Thymus (tissue), 11 donors: ENCODE measurements at regions not wholly inside any gene's neighbourhood (a gene's known extent, or its start where the extent isn't known, plus 50 kb on each side); places are given as distances from the start of the nearest gene placed in this dataset.
"Not testable (repeated sequence)": the region's sequence is repeated elsewhere in the genome, so short reads cannot be mapped to it uniquely, and the experiment has no call there.

Experiments
- DNase-seq, 9 donors: peaks; one replicate each; pipeline ENCODE4 v3.0.0-alpha.2; 2013; ENCODE audit warnings: low spot score in 9 of 9, low read depth in 6 of 9, missing footprints in 1 of 9
- H3K27ac ChIP-seq, 2 donors: one replicate each; pipeline ENCODE4 v1.5.1; 2013; ENCODE audit warnings: control low read depth in 1 of 2, low read depth in 1 of 2, low read length in 1 of 2, mild to moderate bottlenecking in 1 of 2, moderate library complexity in 1 of 2
- H3K27me3 ChIP-seq, 2 donors: one replicate each; pipeline ENCODE4 v1.5.1; 2013; ENCODE audit warnings: low read length in 1 of 2; ENCODE audit not compliant: control insufficient read depth in 2 of 2, insufficient read depth in 1 of 2
- H3K36me3 ChIP-seq, 2 donors: one replicate each; pipeline ENCODE4 v1.5.1; 2013; ENCODE audit warnings: low read length in 1 of 2, mild to moderate bottlenecking in 1 of 2, moderate library complexity in 1 of 2; ENCODE audit not compliant: control insufficient read depth in 2 of 2, insufficient read depth in 2 of 2
- H3K4me1 ChIP-seq, 2 donors: one replicate each; pipeline ENCODE4 v1.5.1; 2013; ENCODE audit warnings: low read length in 2 of 2; ENCODE audit not compliant: control insufficient read depth in 2 of 2, insufficient read depth in 2 of 2
- H3K4me3 ChIP-seq, 2 donors: one replicate each; pipeline ENCODE4 v1.5.1; 2013; ENCODE audit warnings: low read length in 2 of 2, control low read depth in 1 of 2, mild to moderate bottlenecking in 1 of 2
- H3K9me3 ChIP-seq, 2 donors: one replicate each; pipeline ENCODE4 v1.5.1; 2013; ENCODE audit warnings: low read length in 1 of 2, mild to moderate bottlenecking in 1 of 2; ENCODE audit not compliant: control insufficient read depth in 2 of 2, insufficient read depth in 1 of 2
- WGBS: extraction: QIAGEN DNeasy Blood & Tissue Kit; methylation state at CpG from one replicate; pipeline ENCODE4 v1.1.7; 2013; 5-methylcytosine and 5-hydroxymethylcytosine counted together
- donor health status: healthy.

DNA sequence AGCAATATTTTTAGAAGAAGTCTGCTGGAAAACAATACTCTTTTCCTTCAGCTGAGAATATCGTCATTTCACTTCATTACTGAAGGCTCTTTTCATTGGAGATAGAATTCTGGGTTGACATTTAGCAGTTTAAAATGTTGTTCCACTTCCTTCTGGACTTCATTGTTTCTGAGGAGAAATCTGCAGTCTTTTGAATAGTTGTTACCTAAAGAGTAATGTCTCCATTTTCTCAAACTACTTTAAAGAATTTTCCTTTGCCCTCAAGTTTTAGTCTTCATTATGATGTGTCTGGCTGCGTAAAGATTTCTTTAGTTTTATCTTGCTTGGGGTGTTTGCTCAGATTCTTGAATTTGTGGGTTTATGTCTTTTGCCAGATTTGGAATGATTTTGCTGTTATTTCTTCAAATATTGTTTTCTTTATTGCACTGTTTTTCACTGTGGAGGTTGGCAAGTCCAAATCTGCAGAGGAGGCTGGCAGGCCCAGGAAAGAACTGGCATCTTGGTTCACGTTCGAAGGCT lies 136.3 kb downstream of the DNAJB6 start:
- Histone ChIP-seq H3K36me3 (no peaks in the 10 kb centered on the region), H3K9me3 (peaks cover 0 to 10% of the 10 kb centered on the region in 2 donors), H3K27ac (no peak overlapping the region), H3K4me3 (no peak overlapping the region), H3K27me3 (peaks cover 0 to 2% of the 10 kb centered on the region in 2 donors), H3K4me1 (peaks cover 0 to 2% of the 10 kb centered on the region in 2 donors)
- WGBS: 83% methylated on average over 4 of the region's 4 CpGs
- DNase-seq: no peak

DNA sequence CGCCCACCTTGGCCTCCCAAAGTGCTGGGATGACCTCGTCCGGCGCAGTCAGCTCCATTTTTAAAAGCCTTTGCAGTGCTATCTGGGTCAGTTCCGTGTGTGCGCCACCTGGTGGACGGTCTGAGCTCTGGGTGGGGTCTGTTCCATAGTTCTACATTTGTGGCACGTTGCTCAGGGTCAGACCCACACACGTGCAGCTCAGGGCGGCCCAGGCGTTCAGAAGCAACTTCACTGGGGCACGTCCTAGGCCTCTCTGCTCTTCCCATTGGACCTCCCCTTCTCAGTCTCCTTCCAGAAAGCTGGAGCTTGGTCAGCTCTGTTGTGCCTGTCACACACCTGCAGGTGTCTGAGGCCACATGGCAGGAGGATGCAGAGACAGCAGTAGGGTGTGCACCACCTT lies 137.9 kb downstream of the DNAJB6 start:
- Histone ChIP-seq H3K9me3 (peaks cover 0 to 10% of the 10 kb centered on the region in 2 donors), H3K27ac (no peak overlapping the region), H3K4me1 (peaks cover 0 to 2% of the 10 kb centered on the region in 2 donors), H3K4me3 (no peak overlapping the region), H3K27me3 (peaks cover 0 to 2% of the 10 kb centered on the region in 2 donors), H3K36me3 (no peaks in the 10 kb centered on the region)
- 52% methylated on average over 12 of the region's 12 CpGs for WGBS
- DNase-seq: peak in 2 of 9 donors; percentile 21 to 34

DNA sequence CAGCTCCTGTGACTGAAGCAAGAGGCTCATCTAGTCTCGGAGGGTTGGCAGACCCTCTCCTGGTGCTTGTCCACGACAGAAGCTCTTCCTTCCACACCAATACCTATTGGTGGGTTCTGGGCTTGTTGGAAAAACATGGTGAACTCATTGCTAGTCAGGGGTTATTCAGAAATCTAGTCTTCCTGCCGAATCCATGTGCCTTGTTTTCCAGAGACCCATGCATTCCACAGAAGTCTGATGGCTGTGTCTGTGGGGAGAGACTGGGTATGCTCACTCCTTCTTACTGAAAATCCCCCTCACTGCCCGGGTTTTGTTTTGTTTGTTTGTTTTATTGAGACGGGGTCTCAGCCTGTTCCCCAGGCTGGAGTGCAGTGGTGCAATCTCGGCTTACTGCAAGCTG lies 138.3 kb downstream of the DNAJB6 start:
- peaks cover 0 to 2% of the 10 kb centered on the region in 2 donors for H3K27me3 ChIP-seq
- no peak overlapping the region for H3K4me3 ChIP-seq
- H3K27ac ChIP-seq: no peak overlapping the region
- no peaks in the 10 kb centered on the region for H3K36me3 ChIP-seq
- WGBS: 83% methylated on average over 6 of the region's 6 CpGs
- peaks cover 0 to 10% of the 10 kb centered on the region in 2 donors for H3K9me3 ChIP-seq
- H3K4me1 ChIP-seq: peaks cover 0 to 2% of the 10 kb centered on the region in 2 donors
- no peak for DNase-seq

- no peaks in the 10 kb centered on the region for H3K36me3 ChIP-seq
- H3K27ac ChIP-seq: no peak overlapping the region
- H3K9me3 ChIP-seq: peaks cover 0 to 10% of the 10 kb centered on the region in 2 donors
- no peak overlapping the region for H3K4me3 ChIP-seq
- 90% methylated on average over 10 of the region's 10 CpGs for WGBS
- peaks cover 0 to 2% of the 10 kb centered on the region in 2 donors for H3K27me3 ChIP-seq
- no peak for DNase-seq
- H3K4me1 ChIP-seq: peaks cover 0 to 2% of the 10 kb centered on the region in 2 donors
These were observed 138.8 kb downstream of the DNAJB6 start for GRCh38 chr7:157475601-157476000.

- no peak overlapping the region for H3K4me3 ChIP-seq
- WGBS: 86% methylated on average over 8 of the region's 8 CpGs
- no peaks in the 10 kb centered on the region for H3K36me3 ChIP-seq
- DNase-seq: no peak
- peaks cover 0 to 10% of the 10 kb centered on the region in 2 donors for H3K9me3 ChIP-seq
- peaks cover 0 to 2% of the 10 kb centered on the region in 2 donors for H3K4me1 ChIP-seq
- H3K27me3 ChIP-seq: peaks cover 0 to 2% of the 10 kb centered on the region in 2 donors
- no peak overlapping the region for H3K27ac ChIP-seq
These were observed 139.4 kb downstream of the DNAJB6 start for GRCh38 chr7:157476201-157476600.

- H3K36me3 ChIP-seq: no peaks in the 10 kb centered on the region
- H3K9me3 ChIP-seq: peaks cover 0 to 7% of the 10 kb centered on the region in 2 donors
- no peak overlapping the region for H3K27ac ChIP-seq
- H3K27me3 ChIP-seq: peaks cover 0 to 2% of the 10 kb centered on the region in 2 donors
- no peak overlapping the region for H3K4me3 ChIP-seq
- peaks cover 0 to 2% of the 10 kb centered on the region in 2 donors for H3K4me1 ChIP-seq
- 89% methylated on average over 17 of the region's 17 CpGs for WGBS
- DNase-seq: no peak
These were observed 140.1 kb downstream of the DNAJB6 start for GRCh38 chr7:157476654-157477549.

DNA sequence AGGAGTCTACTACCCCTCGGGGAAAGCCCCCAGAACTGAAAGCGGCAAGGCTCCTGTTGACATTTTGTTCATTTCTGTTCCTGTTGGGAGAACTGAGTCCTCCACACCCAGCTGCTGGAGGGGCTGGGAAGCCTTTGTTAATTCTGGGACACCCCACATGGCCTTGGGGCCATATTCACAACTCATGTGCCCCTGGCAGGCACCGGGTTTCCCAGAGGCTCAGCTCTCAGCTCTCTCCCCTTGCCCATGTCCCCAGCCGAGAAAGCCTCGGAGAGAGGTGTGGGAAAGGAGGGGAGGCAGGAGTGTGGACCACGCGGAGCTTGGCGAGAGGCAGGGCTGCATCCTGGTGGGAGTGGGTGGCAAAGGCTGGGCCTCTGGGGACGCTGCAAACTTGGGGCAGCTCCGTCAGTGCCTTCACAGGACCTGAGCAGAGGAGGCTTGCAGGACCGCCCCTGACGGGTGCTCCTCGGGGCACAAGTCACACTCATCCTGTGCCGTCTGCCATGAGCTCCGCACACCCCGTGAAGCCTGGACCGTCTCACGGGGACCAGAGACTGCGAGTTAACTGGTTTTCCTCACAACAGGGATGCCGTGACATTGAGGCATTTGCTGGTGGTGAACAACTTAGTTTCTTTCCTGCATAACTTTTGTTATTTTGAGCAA lies 140.9 kb downstream of the DNAJB6 start:
- no peaks in the 10 kb centered on the region for H3K36me3 ChIP-seq
- peak in 1 of 9 donors; percentile 23 for DNase-seq
- no peaks in the 10 kb centered on the region for H3K4me1 ChIP-seq
- peaks cover 0 to 2% of the 10 kb centered on the region in 2 donors for H3K27me3 ChIP-seq
- H3K27ac ChIP-seq: no peak overlapping the region
- H3K9me3 ChIP-seq: peaks cover 0 to 2% of the 10 kb centered on the region in 2 donors
- WGBS: 85% methylated on average over 20 of the region's 20 CpGs
- H3K4me3 ChIP-seq: no peak overlapping the region

GRCh38 chr7:157478611-157479010 lies 141.8 kb downstream of the DNAJB6 start:
- H3K27me3 ChIP-seq, H3K27ac ChIP-seq, H3K4me3 ChIP-seq, H3K4me1 ChIP-seq, DNase-seq, H3K9me3 ChIP-seq, H3K36me3 ChIP-seq: not testable (repeated sequence)
- WGBS: 85% methylated on average over 13 of the region's 13 CpGs

DNA sequence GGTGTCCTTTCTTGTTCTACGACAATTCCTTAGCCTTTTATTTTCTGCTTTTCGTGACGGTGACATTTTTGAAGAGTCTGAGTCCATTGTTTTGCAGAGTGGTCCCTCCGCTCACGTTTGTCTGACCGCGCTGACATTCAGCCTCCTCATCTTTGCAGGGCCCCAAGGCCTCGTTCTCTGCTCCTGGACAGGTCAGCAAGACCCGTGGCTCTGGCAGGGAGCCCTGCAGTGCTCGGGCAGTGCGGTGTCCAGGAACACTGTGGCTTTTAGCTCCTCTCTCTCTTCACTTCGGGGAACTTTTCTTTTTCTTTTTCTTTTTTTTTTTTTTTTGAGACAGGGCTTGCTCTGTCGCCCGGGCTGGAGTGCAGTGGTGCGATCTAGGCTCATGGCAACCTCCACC lies 142.5 kb downstream of the DNAJB6 start:
- Histone ChIP-seq H3K4me1 (no peaks in the 10 kb centered on the region), H3K27ac (no peak overlapping the region), H3K4me3 (no peak overlapping the region), H3K27me3 (peaks cover 0 to 2% of the 10 kb centered on the region in 2 donors), H3K36me3 (no peaks in the 10 kb centered on the region), H3K9me3 (no peaks in the 10 kb centered on the region)
- 80% methylated on average over 15 of the region's 15 CpGs for WGBS
- no peak for DNase-seq
